Heart left ventricle (tissue), 16 donors: ENCODE measurements at regions not wholly inside any gene's neighbourhood (a gene's known extent, or its start where the extent isn't known, plus 50 kb on each side); places are given as distances from the start of the nearest gene placed in this dataset.

ENCODE experiments used
- ATAC-seq, 4 donors: fragments of 200-7000 bp; cut with Tn5 transposase; one replicate each; pipeline ENCODE4 v1.9.1; 2020 to 2022; ENCODE audit warnings: moderate library complexity in 4 of 4, mild to moderate bottlenecking in 3 of 4, moderate number of reproducible peaks in 1 of 4
- DNase-seq, 5 donors: peaks; one replicate each; pipeline ENCODE4 v3.0.0-alpha.2; 2020
- H3K27ac ChIP-seq, 12 donors: fragments of 200-600 bp; sonication (generic) in 4 of 12; one replicate each; pipeline versions ENCODE4 v1.5.0 to v1.8.0; 2016 to 2022; ENCODE audit warnings: mild to moderate bottlenecking in 2 of 12
- H3K27me3 ChIP-seq, 9 donors: fragments of 200-600 bp; sonication (generic) in 2 of 9; one replicate each; pipeline versions ENCODE4 v1.5.1 to v1.8.0; 2016 to 2022; ENCODE audit warnings: mild to moderate bottlenecking in 3 of 9
- H3K36me3 ChIP-seq, 9 donors: fragments of 200-600 bp; sonication (generic) in 2 of 9; one replicate each; pipeline versions ENCODE4 v1.5.0 to v1.8.0; 2018 to 2022; ENCODE audit warnings: mild to moderate bottlenecking in 2 of 9
- H3K4me1 ChIP-seq, 12 donors: fragments of 200-600 bp; sonication (generic) in 4 of 12; one replicate each; pipeline versions ENCODE4 v1.5.0 to v1.8.0; 2016 to 2022; ENCODE audit warnings: mild to moderate bottlenecking in 3 of 12
- H3K4me3 ChIP-seq, 12 donors: fragments of 200-600 bp; sonication (generic) in 4 of 12; one replicate each; pipeline versions ENCODE4 v1.5.0 to v1.8.0; 2017 to 2022; ENCODE audit warnings: mild to moderate bottlenecking in 9 of 12, moderate library complexity in 4 of 12
- H3K9me3 ChIP-seq, 12 donors: fragments of 200-600 bp; sonication (generic) in 4 of 12; one replicate each; pipeline versions ENCODE4 v1.5.0 to v1.8.0; 2016 to 2022; ENCODE audit warnings: mild to moderate bottlenecking in 1 of 12
- CTCF ChIP-seq, 12 donors: fragments of 200-600 bp; sonication (generic) in 4 of 12; IDR thresholded peaks; one replicate each; pipeline versions ENCODE4 v1.5.0 to v1.8.0; 2018 to 2022; ENCODE audit warnings: antibody characterized with exemption in 12 of 12, mild to moderate bottlenecking in 5 of 12
- POLR2A ChIP-seq, 2 donors: fragments of 450-650 bp; IDR thresholded peaks; one replicate each; pipeline ENCODE4 v1.6.1; 2017; ENCODE audit warnings: antibody characterized with exemption in 2 of 2, mild to moderate bottlenecking in 2 of 2, moderate library complexity in 2 of 2
- WGBS, 4 donors: extraction: QIAGEN DNeasy Blood & Tissue Kit in 2 of 4; methylation state at CpG; one replicate each; pipeline versions ENCODE4 v1.1.5 to v1.1.7; 2013 to 2018; 5-methylcytosine and 5-hydroxymethylcytosine counted together
- intact Hi-C, 10 donors: fragments of 100-400 bp; cut with DNase I; formaldehyde crosslinking; loops; one replicate each; pipeline versions ENCODE4 v1.11.1 to v1.14.2; 2022
- donor health status: ischemic (EF 13 %, LVEDD 7.1; RV severe dilation, severe dysfunction).
- donor health status: healthy with polysubstance abuse.
- donor health status: DM: no; HTN: yes; CAD: no.
- donor health status: DM: no; HTN: no; CAD: no.
- donor health status: ischemic (EF 25% LVEDD 6.9; RV normal size, moderate dysfunction).
- donor health status: ischemic (EF 25% LVEDD 5.7; RV mildly dilated, moderate dysfunction).
- donor health status: healthy.
- donor health status: DM: yes; HTN: yes; CAD: no.
- donor health status: ischemic (EF 35%, LVEDD 5.7; RV mildly dilated, moderate dysfunction).
- donor health status: nonischemic (EF 11% LVEDD 7.7; RV severe dilation, severe dysfunction).
- donor health status: DM: yes; HTN: yes; CAD: no.
- donor health status: PGD.
- donor health status: ischemic (EF 29% LVEDD 5.4; RV normal size, mild dysfunction).
- donor health status: nonischemic (EF 23%, LVEDD 6.1; RV moderate dilation, normal function).

- WGBS, 4 donors: 87 to 92% (median 89%) methylated on average over 13 of the region's 13 CpGs
- intact Hi-C loops: no loop called here
- no peaks in the 10 kb centered on the region for H3K4me1 ChIP-seq
- DNase-seq (no peak), ATAC-seq (no peak)
- no peak overlapping the region for H3K4me3 ChIP-seq
- no peak overlapping the region for H3K27ac ChIP-seq
- peaks cover 0 to 17% (median 0%) of the 10 kb centered on the region in 9 donors for H3K27me3 ChIP-seq
- no peaks in the 10 kb centered on the region for H3K36me3 ChIP-seq
- no peak for TF ChIP-seq POLR2A (IDR thresholded peaks at IDR 0.05)
- TF ChIP-seq CTCF (IDR thresholded peaks at IDR 0.05): no peak
- H3K9me3 ChIP-seq: no peaks in the 10 kb centered on the region
Observed at GRCh38 chr11:13073119-13073981, 64.2 kb downstream of the RASSF10 start.

DNA sequence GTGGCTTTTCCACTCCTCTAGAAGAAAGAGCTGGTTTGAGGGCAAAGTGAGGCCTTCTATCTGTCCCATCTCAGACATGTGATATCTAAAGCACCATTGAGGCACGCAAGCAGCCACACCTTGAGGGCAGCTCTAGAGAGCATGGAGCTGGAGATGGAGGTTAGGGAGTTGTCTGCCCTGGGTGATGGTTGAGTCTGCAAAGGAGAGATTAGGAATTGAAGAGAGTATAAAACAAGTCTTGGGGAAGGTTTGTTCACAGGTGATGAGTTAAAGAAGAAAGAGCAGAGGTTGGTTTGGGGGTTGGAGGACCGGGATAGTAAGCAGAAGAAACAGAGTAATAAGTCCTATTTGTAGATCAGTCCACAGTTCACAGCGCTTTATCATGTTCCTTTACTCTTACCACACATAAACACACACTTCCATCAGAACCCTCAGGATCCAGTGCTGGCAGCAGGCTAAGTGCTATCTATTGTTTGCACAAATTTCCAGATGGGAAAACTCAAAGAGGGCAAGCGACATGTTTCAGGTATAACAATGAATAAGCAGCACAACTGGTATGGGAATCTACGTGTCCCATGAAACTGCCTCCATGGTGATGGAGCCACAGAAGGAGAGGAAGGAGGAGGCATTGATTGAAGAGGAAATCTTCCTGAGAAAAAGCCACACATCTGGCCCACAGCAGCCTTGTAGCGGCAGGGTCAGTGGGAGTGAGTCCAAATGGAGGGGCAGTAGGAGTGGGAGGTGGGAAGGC, 65.8 kb downstream of the RASSF10 start:
- no peak overlapping the region for H3K4me3 ChIP-seq
- intact Hi-C loops: no loop called here
- ATAC-seq (no peak), DNase-seq (no peak)
- TF ChIP-seq CTCF (IDR thresholded peaks at IDR 0.05): no peak
- no peaks in the 10 kb centered on the region for H3K9me3 ChIP-seq
- no peaks in the 10 kb centered on the region for H3K36me3 ChIP-seq
- peaks cover 0 to 13% (median 0%) of the 10 kb centered on the region in 9 donors for H3K27me3 ChIP-seq
- H3K4me1 ChIP-seq: no peaks in the 10 kb centered on the region
- no peak overlapping the region for H3K27ac ChIP-seq
- WGBS, 4 donors: 80 to 90% (median 81%) methylated on average over 6 of the region's 6 CpGs

GRCh38 chr11:13076961-13077360, 67.8 kb downstream of the RASSF10 start:
- no peak overlapping the region for H3K27ac ChIP-seq
- peaks cover 0 to 17% (median 0%) of the 10 kb centered on the region in 9 donors for H3K27me3 ChIP-seq
- intact Hi-C loops: no loop called here
- TF ChIP-seq POLR2A (IDR thresholded peaks at IDR 0.05): no peak
- DNase-seq: no peak
- H3K9me3 ChIP-seq: no peaks in the 10 kb centered on the region
- H3K4me1 ChIP-seq: no peaks in the 10 kb centered on the region
- 86 to 93% (median 87%) methylated on average over 2 of the region's 2 CpGs for WGBS, 4 donors
- H3K36me3 ChIP-seq: no peaks in the 10 kb centered on the region
- H3K4me3 ChIP-seq: no peak overlapping the region
- ATAC-seq: no peak

DNA sequence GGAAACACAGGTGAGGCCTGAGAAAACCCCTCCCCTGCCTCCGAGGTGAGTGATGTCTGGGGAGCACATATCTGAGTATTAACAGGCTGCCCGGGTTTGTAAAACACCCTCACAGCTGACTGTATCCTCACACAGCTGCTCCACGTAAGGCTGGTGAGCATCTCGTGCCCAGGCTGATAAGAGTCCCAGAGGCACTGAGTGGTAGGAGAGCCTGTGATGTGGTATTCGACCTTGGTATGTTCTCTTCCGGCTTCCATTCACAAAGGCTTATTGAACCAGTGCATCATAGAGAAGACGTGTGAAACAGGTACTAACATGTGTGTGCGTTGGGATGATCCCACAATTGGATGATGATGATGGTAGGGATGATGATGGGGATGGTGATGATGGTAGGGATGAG, 71.7 kb downstream of the RASSF10 start:
- intact Hi-C loops: no loop called here
- Histone ChIP-seq H3K36me3 (no peaks in the 10 kb centered on the region), H3K9me3 (no peaks in the 10 kb centered on the region), H3K4me3 (no peak overlapping the region), H3K27me3 (peaks cover 0 to 28% (median 0%) of the 10 kb centered on the region in 9 donors), H3K27ac (no peak overlapping the region), H3K4me1 (no peaks in the 10 kb centered on the region)
- TF ChIP-seq POLR2A (IDR thresholded peaks at IDR 0.05) (no peak), CTCF (IDR thresholded peaks at IDR 0.05) (no peak)
- WGBS, 4 donors: 73 to 84% (median 77%) methylated on average over 8 of the region's 8 CpGs
- ATAC-seq (no peak), DNase-seq (no peak)
